ENCODE measurements at regions not wholly inside any gene's neighbourhood (a gene's known extent, or its start where the extent isn't known, plus 50 kb on each side); places are given as distances from the start of the nearest gene placed in this dataset.

DNA sequence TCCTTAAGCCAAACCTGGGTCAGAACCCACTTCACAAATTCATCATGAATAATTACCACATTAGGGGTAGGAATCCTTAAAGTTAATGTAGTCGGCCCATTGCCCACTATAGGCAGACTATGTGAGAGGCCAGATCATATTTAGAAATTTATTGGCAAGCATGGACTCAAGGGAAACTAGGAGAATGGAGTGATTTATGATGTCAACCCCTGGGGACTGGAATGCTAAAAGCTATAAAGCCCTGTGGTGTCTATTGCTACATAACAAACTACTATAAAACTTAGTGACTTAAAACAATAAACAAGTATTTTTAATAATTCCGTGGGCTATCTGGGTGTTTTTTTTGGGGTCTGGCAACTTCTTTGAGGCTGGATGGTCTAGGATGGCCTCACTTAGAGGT is 93.9 kb downstream of the PPP1R2C start:
- TF ChIP-seq, protein P1, sequence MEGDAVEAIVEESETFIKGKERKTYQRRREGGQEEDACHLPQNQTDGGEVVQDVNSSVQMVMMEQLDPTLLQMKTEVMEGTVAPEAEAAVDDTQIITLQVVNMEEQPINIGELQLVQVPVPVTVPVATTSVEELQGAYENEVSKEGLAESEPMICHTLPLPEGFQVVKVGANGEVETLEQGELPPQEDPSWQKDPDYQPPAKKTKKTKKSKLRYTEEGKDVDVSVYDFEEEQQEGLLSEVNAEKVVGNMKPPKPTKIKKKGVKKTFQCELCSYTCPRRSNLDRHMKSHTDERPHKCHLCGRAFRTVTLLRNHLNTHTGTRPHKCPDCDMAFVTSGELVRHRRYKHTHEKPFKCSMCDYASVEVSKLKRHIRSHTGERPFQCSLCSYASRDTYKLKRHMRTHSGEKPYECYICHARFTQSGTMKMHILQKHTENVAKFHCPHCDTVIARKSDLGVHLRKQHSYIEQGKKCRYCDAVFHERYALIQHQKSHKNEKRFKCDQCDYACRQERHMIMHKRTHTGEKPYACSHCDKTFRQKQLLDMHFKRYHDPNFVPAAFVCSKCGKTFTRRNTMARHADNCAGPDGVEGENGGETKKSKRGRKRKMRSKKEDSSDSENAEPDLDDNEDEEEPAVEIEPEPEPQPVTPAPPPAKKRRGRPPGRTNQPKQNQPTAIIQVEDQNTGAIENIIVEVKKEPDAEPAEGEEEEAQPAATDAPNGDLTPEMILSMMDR (IDR thresholded peaks at IDR 0.05): no peak
- no peak for TF ChIP-seq ZFX (IDR thresholded peaks at IDR 0.05; ENCODE audit: borderline replicate concordance)

All from 22Rv1 (cell line).